Transverse colon (tissue), 4 donors: ENCODE measurements at regions not wholly inside any gene's neighbourhood (a gene's known extent, or its start where the extent isn't known, plus 50 kb on each side); places are given as distances from the start of the nearest gene placed in this dataset.

Experiments used
- CTCF ChIP-seq, 5 experiments: fragments of 200-600 bp in 3 of 5; fragments of 450-650 bp in 2 of 5; sonication (generic) in 3 of 5; IDR thresholded peaks; 1 replicate in 2 of 5; 2 replicates in 3 of 5; pipeline ENCODE4 v1.5.1; 2016 to 2017; ENCODE audit warnings: antibody characterized with exemption in 5 of 5, inconsistent platforms in 3 of 5, mild to moderate bottlenecking in 2 of 5, moderate library complexity in 1 of 5
- EP300 ChIP-seq: sonication (generic); formaldehyde crosslinking; IDR thresholded peaks from one replicate; pipeline ENCODE4 v1.6.1; 2017; ENCODE audit warnings: antibody characterized with exemption, low read depth
- POLR2A ChIP-seq: fragments of 450-650 bp; IDR thresholded peaks from one replicate; pipeline ENCODE4 v1.6.1; 2016; ENCODE audit warnings: antibody characterized with exemption, mild to moderate bottlenecking, moderate library complexity
- POLR2AphosphoS5 ChIP-seq, 3 donors: sonication (generic); formaldehyde crosslinking; IDR thresholded peaks; one replicate each; pipeline ENCODE4 v1.6.1; 2016; ENCODE audit warnings: antibody characterized with exemption in 3 of 3

- TF ChIP-seq CTCF (IDR thresholded peaks at IDR 0.05), result no peak
- no peak for TF ChIP-seq POLR2A
- TF ChIP-seq EP300, result no peak
- TF ChIP-seq POLR2AphosphoS5 (IDR thresholded peaks at IDR 0.05), result no peak
Observed at GRCh38 chr18:76219023-76219422, 276.0 kb downstream of the ZNF516 start.
